Mammary epithelial cell (primary cell): ENCODE measurements at regions not wholly inside any gene's neighbourhood (a gene's known extent, or its start where the extent isn't known, plus 50 kb on each side); places are given as distances from the start of the nearest gene placed in this dataset.

Experiments used
- CTCF ChIP-seq, 2 donors: IDR thresholded peaks in 1 of 2; conservative IDR thresholded peaks in 1 of 2; 2 replicates each; pipeline ENCODE4 v1.5.1; 2011 to 2012; ENCODE audit warnings: inconsistent platforms in 2 of 2, low read length in 2 of 2, mild to moderate bottlenecking in 2 of 2, control low read depth in 1 of 2, low read depth in 1 of 2; ENCODE audit not compliant: insufficient read depth in 1 of 2; ENCODE audit errors: extremely low read depth in 1 of 2
- EZH2 ChIP-seq: IDR thresholded peaks from 2 replicates; pipeline ENCODE4 v1.6.1; 2012; ENCODE audit warnings: low read length, inconsistent platforms, borderline replicate concordance

- TF ChIP-seq CTCF (conservative IDR thresholded peaks at IDR 0.05 in 1 of 2, IDR thresholded peaks at IDR 0.05 in 1 of 2; ENCODE audit: extremely low read depth in 1 of 2, insufficient read depth in 1 of 2, low read depth in 1 of 2, low read length in 2 of 2) (no peak), EZH2 (no peak)
Measured at GRCh38 chr11:38402063-38402462, 1804.0 kb upstream of the RAG2 start.
